ENCODE measurements at regions not wholly inside any gene's neighbourhood (a gene's known extent, or its start where the extent isn't known, plus 50 kb on each side); places are given as distances from the start of the nearest gene placed in this dataset.
"Not testable (repeated sequence)": the region's sequence is repeated elsewhere in the genome, so short reads cannot be mapped to it uniquely, and the experiment has no call there.

DNA sequence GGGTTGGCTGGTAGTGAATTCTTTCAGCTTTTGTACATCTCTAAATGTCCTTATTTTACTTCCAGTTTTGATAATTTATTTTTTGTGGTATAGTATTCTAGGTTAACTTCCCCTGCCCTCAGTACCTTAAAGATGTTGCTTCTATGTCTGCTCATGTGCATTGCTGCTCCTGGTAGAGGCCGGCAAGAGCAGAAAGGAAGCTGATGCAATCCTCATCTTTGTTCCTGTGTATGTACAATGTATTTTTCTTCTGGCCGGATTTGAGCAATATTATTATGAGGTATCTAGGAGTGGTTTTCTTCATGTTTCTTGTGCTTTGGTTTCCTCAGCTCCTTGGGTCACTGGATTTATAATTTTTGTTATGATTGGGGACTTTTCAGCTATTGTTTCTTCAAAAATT, 308.7 kb downstream of the FAM72C start:
- TF ChIP-seq CTCF, POLR2A (IDR thresholded peaks at IDR 0.05): not testable (repeated sequence)

Data from body of pancreas (tissue), 4 donors.